ENCODE measurements at regions not wholly inside any gene's neighbourhood (a gene's known extent, or its start where the extent isn't known, plus 50 kb on each side); places are given as distances from the start of the nearest gene placed in this dataset.

- in situ Hi-C loops (cut with HindIII; ENCODE audit: low pct_unique_long_range_greater_than_20kb, low sequenced_read_pairs) = no loop called here
- intact Hi-C loops (cut with micrococcal nuclease; ENCODE audit: unreplicated experiment) = no loop called here
- no peak for TF ChIP-seq POLR2AphosphoS5 (IDR thresholded peaks at IDR 0.05; ENCODE audit: low read depth, low read length)
- TF ChIP-seq, protein P1, sequence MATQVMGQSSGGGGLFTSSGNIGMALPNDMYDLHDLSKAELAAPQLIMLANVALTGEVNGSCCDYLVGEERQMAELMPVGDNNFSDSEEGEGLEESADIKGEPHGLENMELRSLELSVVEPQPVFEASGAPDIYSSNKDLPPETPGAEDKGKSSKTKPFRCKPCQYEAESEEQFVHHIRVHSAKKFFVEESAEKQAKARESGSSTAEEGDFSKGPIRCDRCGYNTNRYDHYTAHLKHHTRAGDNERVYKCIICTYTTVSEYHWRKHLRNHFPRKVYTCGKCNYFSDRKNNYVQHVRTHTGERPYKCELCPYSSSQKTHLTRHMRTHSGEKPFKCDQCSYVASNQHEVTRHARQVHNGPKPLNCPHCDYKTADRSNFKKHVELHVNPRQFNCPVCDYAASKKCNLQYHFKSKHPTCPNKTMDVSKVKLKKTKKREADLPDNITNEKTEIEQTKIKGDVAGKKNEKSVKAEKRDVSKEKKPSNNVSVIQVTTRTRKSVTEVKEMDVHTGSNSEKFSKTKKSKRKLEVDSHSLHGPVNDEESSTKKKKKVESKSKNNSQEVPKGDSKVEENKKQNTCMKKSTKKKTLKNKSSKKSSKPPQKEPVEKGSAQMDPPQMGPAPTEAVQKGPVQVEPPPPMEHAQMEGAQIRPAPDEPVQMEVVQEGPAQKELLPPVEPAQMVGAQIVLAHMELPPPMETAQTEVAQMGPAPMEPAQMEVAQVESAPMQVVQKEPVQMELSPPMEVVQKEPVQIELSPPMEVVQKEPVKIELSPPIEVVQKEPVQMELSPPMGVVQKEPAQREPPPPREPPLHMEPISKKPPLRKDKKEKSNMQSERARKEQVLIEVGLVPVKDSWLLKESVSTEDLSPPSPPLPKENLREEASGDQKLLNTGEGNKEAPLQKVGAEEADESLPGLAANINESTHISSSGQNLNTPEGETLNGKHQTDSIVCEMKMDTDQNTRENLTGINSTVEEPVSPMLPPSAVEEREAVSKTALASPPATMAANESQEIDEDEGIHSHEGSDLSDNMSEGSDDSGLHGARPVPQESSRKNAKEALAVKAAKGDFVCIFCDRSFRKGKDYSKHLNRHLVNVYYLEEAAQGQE (IDR thresholded peaks at IDR 0.05; ENCODE audit: insufficient read depth in 1 of 2, low read depth in 2 of 2, low read length in 1 of 2) = no peak
- no peak for TF ChIP-seq SIN3A (IDR thresholded peaks at IDR 0.05; ENCODE audit: borderline replicate concordance, insufficient read depth, low read depth, low read length)
- no peak for TF ChIP-seq TCF7L2 (IDR thresholded peaks at IDR 0.05; ENCODE audit: low read depth, low read length)
- no peak for TF ChIP-seq CTCF (IDR thresholded peaks at IDR 0.05)
- POLR2A ChIA-PET = no interaction called here
- no peaks in the 10 kb centered on the region for H3K9me3 ChIP-seq (ENCODE audit: control insufficient read depth, insufficient read depth, low read depth, low read length)
- ATAC-seq (no peak), DNase-seq (ENCODE audit: low read depth, low spot score) (no peak)
- H3K27me3 ChIP-seq (ENCODE audit: control insufficient read depth, insufficient read depth, low read length) = peaks cover 8% of the 10 kb centered on the region
- H3K4me3 ChIP-seq (ENCODE audit: low read depth in 2 of 2, low read length in 2 of 2) = no peak overlapping the region
- no peaks in the 10 kb centered on the region for H3K36me3 ChIP-seq (ENCODE audit: control insufficient read depth, insufficient read depth, low read length)
- H3K27ac ChIP-seq (ENCODE audit: low read length) = no peak overlapping the region
- BruUV-seq (replicated peaks) = no TSS peak
- CTCF ChIA-PET = no interaction called here
- no peaks in the 10 kb centered on the region for H3K4me1 ChIP-seq (ENCODE audit: control insufficient read depth, insufficient read depth, low read length)
Measured at GRCh38 chr6:5930143-5930770, 76.5 kb downstream of the NRN1 start.

DNA sequence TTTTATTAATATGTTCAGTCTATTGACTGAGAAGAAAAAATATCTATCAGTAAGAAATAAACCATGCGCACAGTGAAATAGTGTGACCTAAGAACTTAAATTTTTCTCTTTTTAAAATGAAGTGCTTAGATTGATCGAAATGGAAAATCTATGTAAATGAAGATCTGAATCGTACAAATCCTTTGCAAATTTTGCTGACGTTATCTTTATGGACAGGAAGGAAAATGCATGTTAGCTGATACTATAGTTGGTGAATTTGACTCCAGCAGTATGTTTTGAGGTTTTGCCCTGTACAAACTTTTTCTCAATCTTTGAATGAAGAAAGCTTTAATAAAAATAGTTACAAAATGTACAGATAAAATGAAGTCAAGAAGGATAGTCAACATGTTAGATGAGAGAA is 82.9 kb downstream of the NRN1 start:
- Histone ChIP-seq H3K4me1 (ENCODE audit: control insufficient read depth, insufficient read depth, low read length) (no peaks in the 10 kb centered on the region), H3K27ac (ENCODE audit: low read length) (no peak overlapping the region), H3K4me3 (ENCODE audit: low read depth in 2 of 2, low read length in 2 of 2) (no peak overlapping the region), H3K27me3 (ENCODE audit: control insufficient read depth, insufficient read depth, low read length) (peaks cover 4% of the 10 kb centered on the region; the same call in 1 of the 2 replicates), H3K9me3 (ENCODE audit: control insufficient read depth, insufficient read depth, low read depth, low read length) (no peaks in the 10 kb centered on the region), H3K36me3 (ENCODE audit: control insufficient read depth, insufficient read depth, low read length) (no peaks in the 10 kb centered on the region)
- intact Hi-C loops (cut with micrococcal nuclease; ENCODE audit: unreplicated experiment) (no loop called here), in situ Hi-C loops (cut with HindIII; ENCODE audit: low pct_unique_long_range_greater_than_20kb, low sequenced_read_pairs) (no loop called here)
- ATAC-seq = no peak
- ChIA-PET CTCF (no interaction called here), POLR2A (no interaction called here)
- BruUV-seq (replicated peaks) = no TSS peak
- DNase-seq (ENCODE audit: low read depth, low spot score) = no peak
- no peak for TF ChIP-seq TCF7L2 (IDR thresholded peaks at IDR 0.05; ENCODE audit: low read depth, low read length)
- TF ChIP-seq, protein P1 (IDR thresholded peaks at IDR 0.05; ENCODE audit: insufficient read depth in 1 of 2, low read depth in 2 of 2, low read length in 1 of 2) = no peak
- no peak for TF ChIP-seq CTCF (IDR thresholded peaks at IDR 0.05)
- TF ChIP-seq SIN3A (IDR thresholded peaks at IDR 0.05; ENCODE audit: borderline replicate concordance, insufficient read depth, low read depth, low read length) = no peak
- no peak for TF ChIP-seq POLR2AphosphoS5 (IDR thresholded peaks at IDR 0.05; ENCODE audit: low read depth, low read length)

All from Panc1 (cell line).